GM21390 (cell line): ENCODE measurements at regions not wholly inside any gene's neighbourhood (a gene's known extent, or its start where the extent isn't known, plus 50 kb on each side); places are given as distances from the start of the nearest gene placed in this dataset.
A peak's percentile ranks its signal among the peaks of the same experiment; 100 is the strongest.

ENCODE experiments used
- ATAC-seq: cut with Tn5 transposase; IDR thresholded peaks from one replicate; pipeline ENCODE4 v1.9.1; 2021; ENCODE audit not compliant: unreplicated experiment

- ATAC-seq = no peak
Observed at GRCh38 chr2:898319-898718, 52.3 kb upstream of the SNTG2 start.

GRCh38 chr2:897091-897490 is 53.6 kb upstream of the SNTG2 start:
- no peak for ATAC-seq

- no peak for ATAC-seq
Observed at GRCh38 chr2:893311-893710, 57.3 kb upstream of the SNTG2 start.

GRCh38 chr2:892892-893291 is 57.8 kb upstream of the SNTG2 start:
- no peak for ATAC-seq

GRCh38 chr2:892401-892800 is 58.2 kb upstream of the SNTG2 start:
- ATAC-seq = no peak

GRCh38 chr2:891734-892133 is 58.9 kb upstream of the SNTG2 start:
- no peak for ATAC-seq

GRCh38 chr2:890791-891190 is 59.9 kb upstream of the SNTG2 start:
- ATAC-seq = no peak

- no peak for ATAC-seq
Observed at GRCh38 chr2:890214-890613, 60.4 kb upstream of the SNTG2 start.

GRCh38 chr2:888906-889566 is 61.6 kb upstream of the SNTG2 start:
- no peak for ATAC-seq

- ATAC-seq = no peak
Observed at GRCh38 chr2:888211-888801, 62.3 kb upstream of the SNTG2 start.

GRCh38 chr2:887639-888038 is 63.0 kb upstream of the SNTG2 start:
- no peak for ATAC-seq

- no peak for ATAC-seq
Observed at GRCh38 chr2:886072-887022, 64.3 kb upstream of the SNTG2 start.

- ATAC-seq = no peak
Observed at GRCh38 chr2:885230-886071, 65.2 kb upstream of the SNTG2 start.

- no peak for ATAC-seq
Observed at GRCh38 chr2:883803-884748, 66.6 kb upstream of the SNTG2 start.

GRCh38 chr2:883260-883802 is 67.3 kb upstream of the SNTG2 start:
- ATAC-seq = no peak

- peak; percentile 67 for ATAC-seq
Observed at GRCh38 chr2:881204-881918, 69.3 kb upstream of the SNTG2 start.

- ATAC-seq = no peak
Observed at GRCh38 chr2:880201-880970, 70.3 kb upstream of the SNTG2 start.

GRCh38 chr2:879540-879939 is 71.1 kb upstream of the SNTG2 start:
- ATAC-seq = no peak
